Vagina (tissue), 2 donors: ENCODE measurements at regions not wholly inside any gene's neighbourhood (a gene's known extent, or its start where the extent isn't known, plus 50 kb on each side); places are given as distances from the start of the nearest gene placed in this dataset.

Experiments
- DNase-seq, 2 donors: peaks; one replicate each; pipeline ENCODE4 v3.0.0-alpha.2; 2017; ENCODE audit errors: extremely low spot score in 2 of 2
- H3K27ac ChIP-seq: fragments of 200-600 bp; sonication (generic); one replicate; pipeline ENCODE4 v1.5.1; 2019
- H3K27me3 ChIP-seq: fragments of 200-600 bp; sonication (generic); one replicate; pipeline ENCODE4 v1.5.1; 2019
- H3K36me3 ChIP-seq, 2 donors: fragments of 200-600 bp; sonication (generic); one replicate each; pipeline ENCODE4 v1.5.1; 2017 to 2019
- H3K4me1 ChIP-seq: fragments of 200-600 bp; sonication (generic); one replicate; pipeline ENCODE4 v1.5.1; 2019
- H3K4me3 ChIP-seq, 2 donors: fragments of 200-600 bp; sonication (generic); 1 replicate in 1 of 2; 2 replicates in 1 of 2; pipeline ENCODE4 v1.5.1; 2016 to 2019
- H3K9me3 ChIP-seq: fragments of 200-600 bp; sonication (generic); one replicate; pipeline ENCODE4 v1.5.1; 2019
- CTCF ChIP-seq, 3 experiments: fragments of 450-650 bp in 2 of 3; fragments of 200-600 bp in 1 of 3; sonication (generic) in 1 of 3; IDR thresholded peaks; one replicate each; pipeline ENCODE4 v1.5.1; 2017 to 2019; ENCODE audit warnings: antibody characterized with exemption in 3 of 3, mild to moderate bottlenecking in 2 of 3, moderate library complexity in 2 of 3
- POLR2A ChIP-seq, 2 donors: fragments of 450-650 bp; IDR thresholded peaks; one replicate each; pipeline ENCODE4 v1.6.1; 2017; ENCODE audit warnings: antibody characterized with exemption in 2 of 2, mild to moderate bottlenecking in 2 of 2, moderate library complexity in 2 of 2
- POLR2AphosphoS5 ChIP-seq, 2 donors: sonication (generic); formaldehyde crosslinking; IDR thresholded peaks; one replicate each; pipeline ENCODE4 v1.9.0; 2017; ENCODE audit warnings: antibody characterized with exemption in 2 of 2, mild to moderate bottlenecking in 2 of 2, low read depth in 1 of 2; ENCODE audit not compliant: insufficient read depth in 1 of 2
- intact Hi-C: fragments of 100-400 bp; cut with DNase I; formaldehyde crosslinking; loops from one replicate; pipeline ENCODE4 v1.15.1; 2023

- no peak for TF ChIP-seq CTCF (IDR thresholded peaks at IDR 0.05)
- no peak for TF ChIP-seq POLR2A (IDR thresholded peaks at IDR 0.05)
- no peak for TF ChIP-seq POLR2AphosphoS5 (IDR thresholded peaks at IDR 0.05; ENCODE audit: insufficient read depth in 1 of 2, low read depth in 1 of 2)
- Histone ChIP-seq H3K9me3 (no peaks in the 10 kb centered on the region), H3K4me1 (peaks cover 22% of the 10 kb centered on the region), H3K4me3 (no peak overlapping the region), H3K36me3 (no peaks in the 10 kb centered on the region), H3K27me3 (no peaks in the 10 kb centered on the region), H3K27ac (peak overlapping the region; percentile 53)
- no peak for DNase-seq
- intact Hi-C loops, result no loop called here
Observed at GRCh38 chr3:112744106-112744505, 102.6 kb downstream of the CD200R1L start.

GRCh38 chr3:112742934-112743333, 102.0 kb upstream of the CCDC80 start:
- no peak overlapping the region for H3K4me3 ChIP-seq
- H3K9me3 ChIP-seq, result no peaks in the 10 kb centered on the region
- no peak for DNase-seq
- no peak for TF ChIP-seq CTCF (IDR thresholded peaks at IDR 0.05)
- TF ChIP-seq POLR2AphosphoS5 (IDR thresholded peaks at IDR 0.05; ENCODE audit: insufficient read depth in 1 of 2, low read depth in 1 of 2), result no peak
- TF ChIP-seq POLR2A (IDR thresholded peaks at IDR 0.05), result no peak
- peaks cover 33% of the 10 kb centered on the region for H3K4me1 ChIP-seq
- no peaks in the 10 kb centered on the region for H3K27me3 ChIP-seq
- no peaks in the 10 kb centered on the region for H3K36me3 ChIP-seq
- peak overlapping the region; percentile 53 for H3K27ac ChIP-seq
- intact Hi-C loops, result no loop called here

- Histone ChIP-seq H3K9me3 (no peaks in the 10 kb centered on the region), H3K4me3 (no peak overlapping the region), H3K27ac (no peak overlapping the region), H3K36me3 (no peaks in the 10 kb centered on the region), H3K4me1 (peaks cover 33% of the 10 kb centered on the region), H3K27me3 (no peaks in the 10 kb centered on the region)
- intact Hi-C loops, result no loop called here
- no peak for DNase-seq
- TF ChIP-seq POLR2AphosphoS5 (IDR thresholded peaks at IDR 0.05; ENCODE audit: insufficient read depth in 1 of 2, low read depth in 1 of 2), result no peak
Observed at GRCh38 chr3:112741983-112742382, 101.0 kb upstream of the CCDC80 start.

- H3K36me3 ChIP-seq, result no peaks in the 10 kb centered on the region
Observed at GRCh38 chr3:112740835-112741234, 99.9 kb upstream of the CCDC80 start.

GRCh38 chr3:112739252-112739965, 98.5 kb upstream of the CCDC80 start:
- DNase-seq, result no peak
- intact Hi-C loops, result loop anchor here (10.0 kb wide), 2 partner anchors 75 to 235 kb away; partner anchors contain the start of gene CD200R1
- no peaks in the 10 kb centered on the region for H3K9me3 ChIP-seq
- no peaks in the 10 kb centered on the region for H3K27me3 ChIP-seq
- peak overlapping the region; percentile 10 for H3K27ac ChIP-seq
- no peaks in the 10 kb centered on the region for H3K36me3 ChIP-seq
- H3K4me3 ChIP-seq, result no peak overlapping the region
- TF ChIP-seq POLR2A (IDR thresholded peaks at IDR 0.05) (no peak), POLR2AphosphoS5 (IDR thresholded peaks at IDR 0.05; ENCODE audit: insufficient read depth in 1 of 2, low read depth in 1 of 2) (no peak), CTCF (IDR thresholded peaks at IDR 0.05) (no peak)
- peaks cover 45% of the 10 kb centered on the region for H3K4me1 ChIP-seq

More at GRCh38 chr3:112740835-112741234, 99.9 kb upstream of the CCDC80 start:
- peaks cover 35% of the 10 kb centered on the region for H3K4me1 ChIP-seq
- no peaks in the 10 kb centered on the region for H3K9me3 ChIP-seq
- H3K27me3 ChIP-seq, result no peaks in the 10 kb centered on the region
- TF ChIP-seq POLR2A (IDR thresholded peaks at IDR 0.05) (no peak), POLR2AphosphoS5 (IDR thresholded peaks at IDR 0.05; ENCODE audit: insufficient read depth in 1 of 2, low read depth in 1 of 2) (no peak), CTCF (IDR thresholded peaks at IDR 0.05) (no peak)
- H3K4me3 ChIP-seq, result no peak overlapping the region
- intact Hi-C loops, result no loop called here
- DNase-seq, result no peak
- no peak overlapping the region for H3K27ac ChIP-seq
